ENCODE measurements at regions not wholly inside any gene's neighbourhood (a gene's known extent, or its start where the extent isn't known, plus 50 kb on each side); places are given as distances from the start of the nearest gene placed in this dataset.

DNA sequence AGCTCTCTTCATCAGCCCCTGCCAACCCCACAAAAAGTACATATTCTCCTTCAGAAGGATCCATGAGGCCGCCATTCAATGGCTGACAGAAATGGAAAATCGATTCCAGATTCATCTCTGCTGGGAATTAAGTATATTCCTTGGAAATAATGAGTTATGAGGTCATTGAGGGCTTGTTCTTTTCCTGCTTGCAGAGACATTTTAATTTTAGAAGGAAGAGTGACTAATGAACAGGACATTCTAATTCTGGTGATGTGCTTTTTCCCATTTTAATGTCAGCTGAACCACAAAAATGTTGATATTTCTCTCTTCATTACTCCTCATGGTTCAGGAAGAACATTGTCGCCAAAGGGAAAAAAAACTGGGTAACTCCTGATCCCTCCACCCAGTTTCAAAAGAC is 314.0 kb downstream of the PIK3R1 start:
- no peak for DNase-seq
- Histone ChIP-seq H3K27me3 (no peaks in the 10 kb centered on the region), H3K36me3 (no peaks in the 10 kb centered on the region), H3K4me1 (peaks cover 0 to 35% (median 24%) of the 10 kb centered on the region in 4 donors), H3K4me3 (no peak overlapping the region), H3K9me3 (no peaks in the 10 kb centered on the region), H3K27ac (peak overlapping the region; percentile 12 to 20)
- intact Hi-C loops (cut with DNase I; ENCODE audit: low total_unique reads) = no loop called here
- TF ChIP-seq, protein P1, sequence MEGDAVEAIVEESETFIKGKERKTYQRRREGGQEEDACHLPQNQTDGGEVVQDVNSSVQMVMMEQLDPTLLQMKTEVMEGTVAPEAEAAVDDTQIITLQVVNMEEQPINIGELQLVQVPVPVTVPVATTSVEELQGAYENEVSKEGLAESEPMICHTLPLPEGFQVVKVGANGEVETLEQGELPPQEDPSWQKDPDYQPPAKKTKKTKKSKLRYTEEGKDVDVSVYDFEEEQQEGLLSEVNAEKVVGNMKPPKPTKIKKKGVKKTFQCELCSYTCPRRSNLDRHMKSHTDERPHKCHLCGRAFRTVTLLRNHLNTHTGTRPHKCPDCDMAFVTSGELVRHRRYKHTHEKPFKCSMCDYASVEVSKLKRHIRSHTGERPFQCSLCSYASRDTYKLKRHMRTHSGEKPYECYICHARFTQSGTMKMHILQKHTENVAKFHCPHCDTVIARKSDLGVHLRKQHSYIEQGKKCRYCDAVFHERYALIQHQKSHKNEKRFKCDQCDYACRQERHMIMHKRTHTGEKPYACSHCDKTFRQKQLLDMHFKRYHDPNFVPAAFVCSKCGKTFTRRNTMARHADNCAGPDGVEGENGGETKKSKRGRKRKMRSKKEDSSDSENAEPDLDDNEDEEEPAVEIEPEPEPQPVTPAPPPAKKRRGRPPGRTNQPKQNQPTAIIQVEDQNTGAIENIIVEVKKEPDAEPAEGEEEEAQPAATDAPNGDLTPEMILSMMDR (IDR thresholded peaks at IDR 0.05) = no peak

DNA sequence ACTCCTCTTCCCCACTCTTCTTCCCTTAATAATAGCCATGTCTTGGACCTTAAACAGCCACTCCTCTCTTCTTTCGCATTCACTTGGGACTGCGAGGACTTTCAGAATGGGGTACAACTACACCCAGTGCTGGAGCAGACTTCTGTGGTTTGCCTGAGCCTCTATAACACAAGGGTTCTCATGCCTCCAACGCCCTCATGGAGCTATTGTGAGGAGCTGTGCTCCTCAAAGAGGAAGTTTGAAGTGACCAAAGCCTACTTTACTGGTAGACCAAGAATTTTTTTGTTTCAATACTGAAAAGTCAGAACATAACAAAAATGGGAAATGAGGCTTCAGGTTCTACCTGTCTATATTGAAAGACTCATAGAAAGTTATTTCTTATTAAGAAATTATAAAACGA is 316.4 kb downstream of the PIK3R1 start:
- Histone ChIP-seq H3K4me3 (no peak overlapping the region), H3K27ac (peak overlapping the region; percentile 81 to 82), H3K27me3 (no peaks in the 10 kb centered on the region), H3K9me3 (no peaks in the 10 kb centered on the region), H3K4me1 (peaks cover 0 to 48% (median 29%) of the 10 kb centered on the region in 4 donors), H3K36me3 (no peaks in the 10 kb centered on the region)
- DNase-seq = no peak
- TF ChIP-seq, protein P1 (IDR thresholded peaks at IDR 0.05) = no peak
- intact Hi-C loops (cut with DNase I; ENCODE audit: low total_unique reads) = no loop called here

DNA sequence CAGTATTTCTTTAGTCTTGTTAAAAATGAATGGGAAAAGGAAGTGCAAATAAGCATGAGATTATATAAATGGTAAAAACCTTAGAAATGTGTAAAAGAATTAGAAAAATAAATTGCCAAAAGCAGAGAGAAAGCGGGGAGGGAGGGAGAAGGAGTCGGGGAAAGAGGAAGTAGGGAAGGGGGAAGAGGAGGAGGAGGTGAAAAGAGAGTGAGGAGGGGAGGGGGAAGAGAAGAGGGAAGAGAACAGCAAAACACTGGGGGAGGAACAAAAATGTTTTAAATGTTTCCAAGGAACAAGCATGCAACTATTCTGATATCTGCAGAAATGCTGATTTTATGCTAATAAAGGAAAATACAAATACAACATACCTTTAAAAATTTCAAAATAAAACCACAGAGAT is 317.5 kb downstream of the PIK3R1 start:
- intact Hi-C loops (cut with DNase I; ENCODE audit: low total_unique reads) = no loop called here

DNA sequence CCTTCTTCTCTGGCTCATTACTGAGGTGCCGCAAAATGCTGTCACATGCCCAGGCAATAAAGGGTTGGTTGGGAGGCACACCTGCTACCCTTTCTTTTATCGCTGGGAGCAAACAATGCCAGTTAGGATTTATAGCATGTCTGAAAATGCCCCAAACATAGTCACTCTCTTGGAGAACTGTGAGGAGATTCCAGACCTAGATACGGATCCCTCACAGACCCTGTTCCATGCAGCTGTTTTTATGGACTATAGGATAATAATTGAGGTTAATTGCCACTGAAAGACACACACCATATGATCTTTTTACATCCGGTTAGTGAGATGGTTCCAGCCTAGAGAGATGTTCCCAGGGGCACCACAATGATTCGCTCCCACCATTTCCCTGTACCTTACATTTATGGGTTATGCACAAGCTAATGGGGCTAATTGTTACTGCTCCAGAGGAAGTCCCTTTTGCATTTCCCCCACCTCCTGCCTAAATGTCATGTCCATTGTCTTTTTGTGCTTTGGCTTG is 318.1 kb downstream of the PIK3R1 start:
- TF ChIP-seq, protein P1 (IDR thresholded peaks at IDR 0.05) = no peak
- intact Hi-C loops (cut with DNase I; ENCODE audit: low total_unique reads) = no loop called here
- H3K4me3 ChIP-seq = peak overlapping the region in 1 of 2 donors; percentile 13
- H3K4me1 ChIP-seq = peaks cover 0 to 48% (median 29%) of the 10 kb centered on the region in 4 donors
- no peak for DNase-seq
- no peaks in the 10 kb centered on the region for H3K9me3 ChIP-seq
- no peaks in the 10 kb centered on the region for H3K27me3 ChIP-seq
- H3K36me3 ChIP-seq = no peaks in the 10 kb centered on the region
- H3K27ac ChIP-seq = peak overlapping the region; percentile 81 to 82

More for the DNA sequence above, 317.5 kb downstream of the PIK3R1 start:
- no peaks in the 10 kb centered on the region for H3K9me3 ChIP-seq
- H3K4me1 ChIP-seq = peaks cover 0 to 48% (median 29%) of the 10 kb centered on the region in 4 donors
- no peak overlapping the region for H3K4me3 ChIP-seq
- TF ChIP-seq, protein P1 (IDR thresholded peaks at IDR 0.05) = no peak
- peak overlapping the region; percentile 81 to 82 for H3K27ac ChIP-seq
- no peaks in the 10 kb centered on the region for H3K36me3 ChIP-seq
- no peaks in the 10 kb centered on the region for H3K27me3 ChIP-seq
- no peak for DNase-seq

DNA sequence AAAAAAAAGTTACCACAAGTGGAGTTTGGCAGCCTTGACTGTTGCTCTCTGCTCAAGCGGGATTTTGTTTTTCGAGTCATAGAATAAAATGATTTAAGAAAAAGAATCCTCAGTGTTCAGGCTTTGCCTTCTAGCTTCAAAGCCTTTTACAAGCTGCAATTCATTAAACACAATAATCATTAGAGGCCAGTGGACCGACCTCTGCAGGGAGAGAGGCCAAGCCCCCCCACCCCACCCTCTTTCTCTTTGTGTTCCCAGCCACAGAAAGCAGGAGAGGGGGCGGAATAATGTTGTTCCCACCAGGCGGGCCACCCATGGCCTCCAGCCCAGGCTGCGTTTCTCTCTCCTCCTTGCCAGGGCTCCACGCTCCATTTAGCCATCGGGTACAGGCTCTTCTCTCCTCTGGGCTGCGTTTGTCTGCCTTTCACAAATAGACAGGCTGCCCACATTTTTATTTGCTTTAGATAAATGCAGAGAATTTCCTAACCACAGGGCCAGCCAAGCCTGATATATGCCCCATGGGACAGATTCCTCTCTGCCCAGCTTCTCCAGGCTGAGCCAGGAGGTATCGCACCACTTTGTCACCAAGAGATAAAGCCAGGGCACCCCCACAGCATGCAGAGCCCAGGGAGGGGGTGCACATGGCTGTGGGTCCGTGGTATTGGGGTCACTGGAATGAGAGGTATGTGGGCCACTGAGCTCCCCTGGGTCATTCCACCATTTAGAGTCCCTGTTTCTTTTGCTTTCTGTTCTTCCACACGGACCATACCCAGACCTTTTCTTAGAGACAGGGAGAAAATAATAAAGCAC is 318.8 kb downstream of the PIK3R1 start:
- H3K4me3 ChIP-seq = peak overlapping the region; percentile 13 to 41
- no peaks in the 10 kb centered on the region for H3K9me3 ChIP-seq
- H3K27me3 ChIP-seq = no peaks in the 10 kb centered on the region
- peak overlapping the region; percentile 81 to 82 for H3K27ac ChIP-seq
- intact Hi-C loops (cut with DNase I; ENCODE audit: low total_unique reads) = no loop called here
- no peaks in the 10 kb centered on the region for H3K36me3 ChIP-seq
- DNase-seq = peak in 1 of 2 donors; percentile 78
- peaks cover 0 to 45% (median 29%) of the 10 kb centered on the region in 4 donors for H3K4me1 ChIP-seq
- TF ChIP-seq, protein P1 (IDR thresholded peaks at IDR 0.05) = no peak
